Endothelial cell of umbilical vein (primary cell): ENCODE measurements at regions not wholly inside any gene's neighbourhood (a gene's known extent, or its start where the extent isn't known, plus 50 kb on each side); places are given as distances from the start of the nearest gene placed in this dataset.

Source experiments
- BruUV-seq: library from RNA; stranded (reverse); fragments of 400-500 nt; replicated peaks from 2 replicates; lab custom pipeline; 2021; lab: Mats Ljungman, UMichigan
- CTCF ChIA-PET: fragments of 300-600, 350-600 bp; sonication (Branson Sonifier 250); formaldehyde crosslinking; loops from one replicate; lab custom pipeline; 2021; ENCODE audit warnings: antibody characterized with exemption, inconsistent platforms; lab: Charles Lee
- POLR2A ChIA-PET: fragments of 300-600, 350-600 bp; sonication (Branson Sonifier 250); formaldehyde crosslinking; loops from one replicate; lab custom pipeline; 2021; ENCODE audit warnings: antibody characterized with exemption, inconsistent platforms; lab: Charles Lee
- DNase-seq: peaks from one replicate; pipeline ENCODE4 v3.0.0-alpha.2; 2011; ENCODE audit warnings: low read depth, low spot score
- FAIRE-seq: peaks from 2 replicates; lab custom pipeline; 2011; peaks lifted over from hg19 to GRCh38; lab: Jason Lieb, UNC
- H2AFZ ChIP-seq: 2 replicates; pipeline ENCODE4 v1.6.0; 2012; ENCODE audit warnings: low read depth, low read length, control low read depth, inconsistent platforms
- H3K27ac ChIP-seq: 2 replicates; pipeline ENCODE4 v1.5.1; 2011; ENCODE audit warnings: low read depth, mild to moderate bottlenecking, control low read depth, low read length, moderate library complexity; ENCODE audit not compliant: insufficient read depth
- H3K27me3 ChIP-seq, 2 experiments: 2 replicates each; pipeline versions ENCODE4 v1.6.0 to v1.6.1; 2011; ENCODE audit warnings: low read length in 2 of 2, mixed read lengths in 1 of 2; ENCODE audit not compliant: control insufficient read depth in 2 of 2, insufficient read depth in 2 of 2
- H3K36me3 ChIP-seq, 2 experiments: 2 replicates in 1 of 2; 3 replicates in 1 of 2; pipeline ENCODE4 v1.5.1; 2011; ENCODE audit warnings: low read length in 2 of 2, mild to moderate bottlenecking in 1 of 2, moderate library complexity in 1 of 2; ENCODE audit not compliant: control insufficient read depth in 2 of 2, insufficient read depth in 2 of 2; ENCODE audit errors: extremely low read depth in 1 of 2
- H3K4me1 ChIP-seq: 3 replicates; pipeline ENCODE4 v1.5.1; 2011; ENCODE audit warnings: mild to moderate bottlenecking, low read length; ENCODE audit not compliant: control insufficient read depth, insufficient read depth; ENCODE audit errors: extremely low read depth
- H3K4me2 ChIP-seq: 2 replicates; pipeline ENCODE4 v1.6.1; 2011; ENCODE audit warnings: low read length, control low read depth, mixed read lengths; ENCODE audit not compliant: insufficient read depth
- H3K4me3 ChIP-seq, 3 experiments: fragments of 200-600 bp in 1 of 3; sonication (generic), shearing (Covaris generic) in 1 of 3; replicated peaks in 1 of 3; 2 replicates each; pipeline ENCODE4 v1.5.1; 2011 to 2016; ENCODE audit warnings: control low read depth in 3 of 3, low read length in 3 of 3, mild to moderate bottlenecking in 2 of 3, inconsistent platforms in 1 of 3, low read depth in 1 of 3, moderate library complexity in 1 of 3; ENCODE audit not compliant: insufficient read depth in 1 of 3
- H3K79me2 ChIP-seq: 2 replicates; pipeline ENCODE4 v1.6.0; 2012; ENCODE audit warnings: low read length, inconsistent platforms; ENCODE audit not compliant: control insufficient read depth, insufficient read depth
- H3K9ac ChIP-seq: replicated peaks from 2 replicates; pipeline ENCODE3; 2011; ENCODE audit warnings: low read length, control low read depth; ENCODE audit not compliant: insufficient read depth; ENCODE audit errors: extremely low read depth
- H3K9me1 ChIP-seq: replicated peaks from 3 replicates; pipeline ENCODE4 v1.6.0; 2011; ENCODE audit warnings: mild to moderate bottlenecking, low read length; ENCODE audit not compliant: control insufficient read depth, insufficient read depth; ENCODE audit errors: extremely low read depth
- H3K9me3 ChIP-seq: replicated peaks from 2 replicates; pipeline ENCODE4 v1.5.1; 2012; ENCODE audit warnings: low read length, inconsistent platforms; ENCODE audit not compliant: control insufficient read depth, insufficient read depth
- H4K20me1 ChIP-seq: replicated peaks from 2 replicates; pipeline ENCODE3; 2011; ENCODE audit warnings: mild to moderate bottlenecking, low read length; ENCODE audit not compliant: control insufficient read depth, insufficient read depth; ENCODE audit errors: extremely low read depth
- FOS ChIP-seq: IDR thresholded peaks from 2 replicates; pipeline ENCODE4 v1.6.1; 2011; ENCODE audit warnings: mild to moderate bottlenecking, low read length, moderate library complexity, borderline replicate concordance; ENCODE audit not compliant: insufficient read depth
- GATA2 ChIP-seq: IDR thresholded peaks from 2 replicates; pipeline ENCODE4 v1.7.0; 2011; ENCODE audit warnings: low read depth, mild to moderate bottlenecking, moderate library complexity, mixed read lengths, low read length; ENCODE audit not compliant: insufficient read length, insufficient read depth
- POLR2A ChIP-seq: IDR thresholded peaks from 2 replicates; pipeline ENCODE4 v1.6.1; 2012; ENCODE audit warnings: low read depth, mild to moderate bottlenecking, control low read depth, low read length
- POLR2AphosphoS5 ChIP-seq: IDR thresholded peaks from 2 replicates; pipeline ENCODE4 v1.6.1; 2012; ENCODE audit warnings: low read depth, mild to moderate bottlenecking, control low read depth, low read length, moderate library complexity; ENCODE audit not compliant: insufficient read depth
- dilution Hi-C: fragments of 300-500 bp; cut with MboI; formaldehyde crosslinking; loops from one replicate; pipeline ENCODE4 v1.15.0; 2019; ENCODE audit warnings: low sequenced_read_pairs; ENCODE audit not compliant: extremely low pct_ligation_motif_present
- intact Hi-C: fragments of 100-400 bp; cut with micrococcal nuclease; formaldehyde crosslinking; loops from one replicate; pipeline ENCODE4 v1.10.0; 2022
- TF ChIP-seq, protein P1 (sequence below): IDR thresholded peaks from 2 replicates; pipeline ENCODE4 v1.6.1; 2011; ENCODE audit not compliant: insufficient read depth, insufficient read length

DNA sequence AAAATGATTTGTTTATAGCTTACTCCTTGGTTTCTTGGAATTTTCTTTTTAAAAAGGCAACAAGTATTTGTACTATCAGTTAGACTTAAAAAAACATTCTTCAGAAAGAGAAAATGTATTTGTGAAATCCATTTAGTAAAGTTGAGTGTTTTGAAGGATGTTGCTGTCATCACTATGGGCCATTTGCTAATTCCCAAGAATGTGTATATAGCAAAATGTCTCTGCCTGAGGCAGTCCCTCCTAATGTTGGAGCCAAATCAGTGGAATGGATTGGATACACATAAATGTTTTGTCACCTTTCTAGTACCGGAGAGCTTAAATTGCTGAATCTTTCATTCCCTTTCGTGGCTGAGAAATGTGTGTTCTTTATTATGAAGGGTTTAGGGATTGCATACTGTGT lies 890.2 kb upstream of the ZEB2 start:
- ChIA-PET CTCF (interaction anchor here (0.6 kb wide), 1 partner anchor 12 kb away, joined by 3 read pairs; no protein-coding TSS in a partner anchor), POLR2A (no interaction called here)
- H3K9me1 ChIP-seq, result no peaks in the 10 kb centered on the region
- no peaks in the 10 kb centered on the region for H3K4me1 ChIP-seq
- dilution Hi-C loops, result no loop called here
- H3K27ac ChIP-seq, result no peak overlapping the region
- no peak overlapping the region for H2AFZ ChIP-seq
- H3K36me3 ChIP-seq, result no peaks in the 10 kb centered on the region
- no peak for TF ChIP-seq POLR2AphosphoS5
- TF ChIP-seq, protein P1, sequence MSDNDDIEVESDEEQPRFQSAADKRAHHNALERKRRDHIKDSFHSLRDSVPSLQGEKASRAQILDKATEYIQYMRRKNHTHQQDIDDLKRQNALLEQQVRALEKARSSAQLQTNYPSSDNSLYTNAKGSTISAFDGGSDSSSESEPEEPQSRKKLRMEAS, result no peak
- no peak for TF ChIP-seq FOS
- TF ChIP-seq GATA2, result no peak
- no peaks in the 10 kb centered on the region for H3K9me3 ChIP-seq
- H3K9ac ChIP-seq, result no peak overlapping the region
- H3K4me2 ChIP-seq, result no peak overlapping the region
- peak; percentile 52 for FAIRE-seq
- H3K27me3 ChIP-seq, result no peaks in the 10 kb centered on the region
- intact Hi-C loops, result no loop called here
- no peak for DNase-seq
- no peaks in the 10 kb centered on the region for H4K20me1 ChIP-seq
- BruUV-seq, result no TSS peak
- no peak overlapping the region for H3K4me3 ChIP-seq
- H3K79me2 ChIP-seq, result no peaks in the 10 kb centered on the region

DNA sequence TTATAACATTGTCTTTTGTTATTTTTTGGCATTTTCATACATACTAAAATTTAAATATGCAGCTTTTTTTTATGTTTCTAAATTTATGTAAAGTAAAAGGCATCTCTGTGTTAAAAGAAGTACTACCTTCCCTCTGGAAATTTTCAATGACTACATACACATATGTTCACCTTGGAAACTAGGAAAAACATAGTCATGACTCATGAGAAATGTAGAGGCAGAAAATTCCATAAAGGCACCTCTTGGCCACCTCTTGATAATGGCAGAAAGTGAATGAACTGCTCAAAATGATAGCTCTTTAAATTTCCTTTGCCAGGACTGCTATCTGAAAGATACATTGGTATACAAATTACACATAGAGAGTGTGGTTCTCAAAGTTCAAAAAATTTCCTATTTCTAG lies 889.1 kb upstream of the ZEB2 start:
- no peak overlapping the region for H3K9ac ChIP-seq
- no peak for TF ChIP-seq POLR2A
- no peak overlapping the region for H3K27ac ChIP-seq
- no peaks in the 10 kb centered on the region for H3K9me1 ChIP-seq
- H3K36me3 ChIP-seq, result no peaks in the 10 kb centered on the region
- POLR2A ChIA-PET, result no interaction called here
- DNase-seq (no peak), FAIRE-seq (no peak)
- H3K4me2 ChIP-seq, result no peak overlapping the region
- no TSS peak for BruUV-seq
- CTCF ChIA-PET, result no interaction called here
- no peaks in the 10 kb centered on the region for H3K27me3 ChIP-seq
- intact Hi-C loops (no loop called here), dilution Hi-C loops (no loop called here)
- H3K9me3 ChIP-seq, result no peaks in the 10 kb centered on the region
- H3K4me1 ChIP-seq, result no peaks in the 10 kb centered on the region
- H3K79me2 ChIP-seq, result no peaks in the 10 kb centered on the region
- no peaks in the 10 kb centered on the region for H4K20me1 ChIP-seq
- no peak overlapping the region for H3K4me3 ChIP-seq
- H2AFZ ChIP-seq, result no peak overlapping the region
